ENCODE measurements at regions not wholly inside any gene's neighbourhood (a gene's known extent, or its start where the extent isn't known, plus 50 kb on each side); places are given as distances from the start of the nearest gene placed in this dataset.
A peak's percentile ranks its signal among the peaks of the same experiment; 100 is the strongest.
"Not testable (repeated sequence)": the region's sequence is repeated elsewhere in the genome, so short reads cannot be mapped to it uniquely, and the experiment has no call there.

DNA sequence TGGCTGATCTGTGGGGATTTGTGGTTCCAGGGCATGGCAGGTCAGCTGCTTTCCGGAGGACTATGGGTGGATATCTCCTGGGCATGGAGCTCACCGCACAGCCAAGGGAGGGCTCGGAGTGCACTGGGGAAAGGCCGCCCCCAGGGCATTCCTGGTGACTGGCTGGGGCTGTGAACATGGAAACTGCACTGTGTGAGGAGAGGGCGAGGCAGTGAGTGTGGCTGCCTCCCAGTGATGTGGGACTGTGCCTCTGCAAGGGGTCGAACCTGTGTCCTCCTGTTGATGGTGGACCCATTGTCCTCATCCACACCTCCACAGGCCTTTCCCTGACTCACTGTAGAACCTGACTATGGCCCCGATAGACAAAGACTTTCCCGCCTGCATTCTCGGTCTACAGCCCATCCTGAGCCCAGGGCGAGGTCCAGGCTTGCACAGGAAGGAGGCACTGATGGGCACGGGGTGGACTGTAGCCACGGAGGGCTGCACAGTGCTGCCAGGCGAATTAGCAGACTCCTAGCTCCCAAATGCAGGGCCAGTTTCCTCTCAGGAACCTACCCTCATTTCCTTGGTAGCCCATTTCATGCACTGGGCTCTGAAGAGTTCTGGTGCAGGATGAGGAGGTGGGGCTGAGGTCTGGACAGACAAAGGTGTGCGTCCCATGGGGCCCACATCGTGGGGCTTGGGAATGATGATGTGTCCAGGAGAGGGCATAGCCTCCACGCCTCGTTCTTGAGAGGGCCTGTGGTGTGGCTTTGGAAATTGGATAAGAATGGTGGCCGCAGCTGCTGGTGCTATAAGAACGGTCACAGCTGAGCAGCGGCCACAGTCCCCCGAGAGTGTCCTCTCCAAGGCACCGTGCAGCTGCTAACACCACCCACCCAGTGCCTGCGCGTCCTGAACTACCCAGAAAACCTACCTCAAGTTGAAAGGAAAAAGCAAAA lies 415.1 kb downstream of the TMEM121 start:
- no peak for DNase-seq

DNA sequence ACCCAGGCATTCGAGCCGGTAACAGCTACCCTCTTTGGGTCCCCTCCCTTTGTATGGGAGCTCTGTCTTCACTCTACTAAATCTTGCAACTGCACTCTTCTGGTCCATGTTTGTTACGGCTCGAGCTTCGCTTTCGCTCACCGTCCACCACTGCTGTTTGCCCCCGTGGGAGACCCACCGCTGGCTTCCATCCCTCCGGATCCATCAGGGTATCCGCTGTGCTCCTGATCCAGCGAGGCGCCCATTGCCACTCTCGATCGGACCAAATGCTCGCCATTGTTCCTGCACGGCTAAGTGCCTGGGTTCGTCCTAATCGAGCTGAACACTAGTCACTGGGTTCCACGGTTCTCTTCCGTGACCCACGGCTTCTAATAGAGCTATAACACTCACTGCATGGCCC lies 416.3 kb downstream of the TMEM121 start:
- not testable (repeated sequence) for DNase-seq

DNA sequence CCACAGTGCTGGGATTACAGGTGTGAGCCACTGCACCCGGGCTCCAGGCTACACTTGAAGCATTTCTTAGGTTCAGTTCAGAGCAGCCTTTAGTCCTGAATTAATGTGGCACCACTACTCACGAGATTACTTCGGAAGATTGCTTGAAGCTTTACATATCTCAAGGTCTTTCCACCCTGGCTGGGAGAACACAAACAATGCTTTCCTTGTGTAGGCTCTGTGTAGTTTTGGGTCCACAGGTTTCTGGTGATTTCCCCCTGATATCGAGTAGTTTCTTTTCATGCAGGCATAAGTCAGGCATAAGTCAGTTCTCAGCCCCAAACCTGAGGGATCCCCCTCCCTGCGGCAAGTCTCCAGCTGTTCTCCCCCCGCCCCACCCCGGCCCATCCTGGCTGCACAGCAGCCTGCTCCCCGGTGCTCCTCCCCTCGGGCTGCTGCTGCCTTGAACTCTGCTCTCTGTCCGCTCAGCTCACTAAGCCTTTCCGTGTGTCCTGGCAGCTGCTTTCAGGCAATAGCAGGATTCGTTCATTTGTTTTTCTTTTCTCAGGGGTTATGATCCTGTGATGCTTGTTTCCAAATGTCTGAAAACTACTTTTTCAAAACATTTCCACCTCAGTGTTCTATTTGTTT lies 417.7 kb downstream of the TMEM121 start:
- DNase-seq: no peak

DNA sequence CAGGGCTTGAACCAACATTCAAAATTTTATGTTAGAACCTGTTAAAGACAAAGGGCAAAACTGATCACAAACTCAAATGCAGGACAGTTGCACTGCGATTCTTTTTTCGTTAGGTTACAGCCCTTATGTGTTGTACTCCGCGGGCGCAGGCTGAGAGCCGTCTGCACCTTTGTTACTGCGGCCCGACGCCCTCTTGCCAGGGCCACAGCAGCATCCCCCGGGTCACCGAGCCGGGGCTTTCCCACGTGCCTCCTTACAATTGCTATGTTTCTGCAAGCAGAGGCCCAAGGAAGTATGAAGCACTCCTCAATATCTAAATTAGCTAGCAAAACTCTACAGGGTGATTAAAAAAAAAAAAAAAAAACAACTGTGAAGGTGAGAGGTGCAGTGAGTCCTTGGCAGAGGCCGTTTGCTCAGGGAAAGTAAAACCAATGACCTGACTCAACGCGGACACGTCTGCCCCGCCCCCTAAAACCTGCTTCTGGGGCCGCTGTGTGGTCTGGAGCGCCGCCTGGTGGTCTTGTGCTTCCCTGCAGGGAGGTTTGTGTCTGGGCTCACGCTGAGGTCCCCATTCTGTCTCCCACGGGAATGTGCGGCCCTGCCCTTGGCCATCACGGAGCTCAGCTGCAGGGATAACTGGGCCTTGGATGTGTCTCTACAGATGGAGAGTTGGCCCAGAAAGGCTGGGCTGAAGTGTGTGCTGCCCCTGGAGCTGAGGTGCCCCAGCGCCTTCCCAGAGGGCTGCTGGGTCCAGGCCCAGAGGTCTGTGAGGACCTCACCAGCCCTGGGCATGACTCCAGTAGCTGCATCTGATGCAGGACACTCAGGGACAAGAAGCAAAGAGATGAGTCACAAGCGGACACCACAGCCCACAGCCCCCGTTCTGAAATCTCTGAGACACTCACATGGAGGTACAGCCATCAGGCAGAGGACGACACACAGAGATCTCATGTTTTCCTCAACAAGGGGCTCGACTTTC lies 418.5 kb downstream of the TMEM121 start:
- DNase-seq: peak; percentile 69 to 77

DNA sequence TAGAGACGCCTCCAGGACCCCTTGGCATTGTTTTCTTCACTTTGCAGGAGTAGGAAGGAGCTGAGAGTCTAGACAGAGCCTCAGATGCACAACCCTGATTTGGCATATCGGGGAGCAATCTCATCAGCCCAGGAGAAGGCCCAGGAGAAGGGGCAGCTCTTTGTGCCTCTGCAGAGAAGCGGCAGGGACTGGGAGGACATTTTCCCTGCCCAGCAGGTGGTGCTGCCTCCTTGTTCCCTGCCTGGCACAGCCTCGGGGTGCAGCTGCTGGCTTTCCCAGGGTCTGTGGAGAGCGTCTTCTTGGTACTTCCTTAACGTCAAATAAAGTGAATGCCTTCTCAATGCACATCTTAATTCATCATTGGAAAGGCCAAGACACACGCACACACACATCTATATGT lies 419.5 kb downstream of the TMEM121 start:
- peak; percentile 12 to 25 for DNase-seq

DNA sequence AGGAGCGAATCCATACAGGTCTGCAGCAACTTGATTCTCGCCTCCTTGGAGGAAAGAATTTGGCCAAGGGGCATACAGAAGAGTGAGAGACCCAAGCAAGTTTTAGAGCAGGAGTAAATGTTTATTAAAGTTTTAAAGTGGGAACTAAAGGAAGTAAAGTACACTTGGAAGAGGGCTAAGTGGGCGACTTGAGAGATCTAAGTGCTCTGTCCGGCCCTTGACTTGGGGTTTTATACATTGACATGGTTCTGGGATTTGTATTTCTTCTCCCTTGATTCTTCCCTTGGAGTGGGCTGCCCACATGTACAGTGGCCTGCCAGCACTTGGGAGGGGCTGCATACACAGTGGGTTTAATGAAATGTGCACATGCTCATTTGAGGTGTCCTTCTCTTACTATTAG lies 421.2 kb downstream of the TMEM121 start:
- DNase-seq: no peak

DNA sequence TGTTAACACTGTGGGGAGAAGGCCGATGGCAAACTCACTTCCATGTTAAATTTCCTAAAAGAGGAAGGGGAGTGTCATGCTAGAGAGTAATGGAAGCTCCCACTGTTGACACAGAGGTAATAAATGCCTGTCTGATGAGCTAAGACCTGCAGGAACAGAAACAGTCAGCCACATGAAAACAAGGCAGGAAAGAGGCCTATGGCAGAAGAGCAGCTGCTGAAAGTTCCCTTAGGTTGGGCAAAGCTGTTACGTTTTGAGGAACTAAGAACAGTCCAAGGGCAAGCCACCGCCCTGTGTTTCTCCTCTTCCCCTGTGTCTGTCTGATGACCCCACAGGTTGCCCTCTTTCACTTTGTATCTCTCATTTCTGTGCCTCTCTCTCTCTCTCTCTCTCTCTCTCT lies 422.6 kb downstream of the TMEM121 start:
- peak; percentile 79 to 82 for DNase-seq

DNA sequence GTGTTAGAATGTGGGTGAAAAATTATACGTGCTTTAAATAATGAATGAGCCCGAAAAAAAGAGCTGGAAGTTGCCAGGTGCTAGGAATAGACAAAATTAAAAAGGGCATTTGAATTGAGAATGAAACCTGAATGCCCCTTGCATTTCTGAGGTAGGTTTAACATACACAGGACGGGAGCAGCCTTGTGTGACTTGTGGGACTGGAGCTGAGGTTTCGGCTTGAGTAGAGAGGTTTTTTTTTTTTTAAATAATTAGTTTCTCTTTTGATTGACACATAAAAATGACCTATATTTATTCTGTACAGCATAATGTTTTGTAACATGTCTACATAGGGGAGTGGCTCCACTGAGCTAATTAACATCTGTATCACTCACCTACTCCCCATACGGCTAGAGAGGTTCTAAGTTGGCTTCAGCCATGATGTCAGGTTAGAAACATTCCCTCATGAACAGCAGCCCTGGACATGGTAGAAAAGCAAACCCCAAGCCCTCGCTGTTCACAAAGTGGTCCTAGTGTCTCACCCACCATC lies 424.0 kb downstream of the TMEM121 start:
- DNase-seq: not testable (repeated sequence)

DNA sequence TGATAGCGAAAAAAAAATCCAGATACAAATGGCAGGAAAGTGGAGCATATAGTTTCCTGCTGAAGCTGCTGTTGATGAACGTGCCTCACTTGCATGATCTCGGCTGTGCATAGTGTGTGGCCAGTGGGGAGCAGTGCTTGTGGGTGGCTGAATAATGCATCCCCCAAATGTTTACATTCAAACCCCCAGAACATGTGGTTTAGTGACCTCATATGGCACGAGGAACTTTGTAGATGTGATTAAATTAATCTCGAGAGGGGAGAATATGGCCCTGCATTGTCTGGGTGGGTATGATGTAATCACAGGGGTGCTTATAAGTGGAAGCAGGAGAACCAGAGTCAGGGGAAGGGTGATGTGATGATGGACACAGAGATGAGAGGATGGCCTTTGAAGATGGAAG lies 425.0 kb downstream of the TMEM121 start:
- no peak for DNase-seq

DNA sequence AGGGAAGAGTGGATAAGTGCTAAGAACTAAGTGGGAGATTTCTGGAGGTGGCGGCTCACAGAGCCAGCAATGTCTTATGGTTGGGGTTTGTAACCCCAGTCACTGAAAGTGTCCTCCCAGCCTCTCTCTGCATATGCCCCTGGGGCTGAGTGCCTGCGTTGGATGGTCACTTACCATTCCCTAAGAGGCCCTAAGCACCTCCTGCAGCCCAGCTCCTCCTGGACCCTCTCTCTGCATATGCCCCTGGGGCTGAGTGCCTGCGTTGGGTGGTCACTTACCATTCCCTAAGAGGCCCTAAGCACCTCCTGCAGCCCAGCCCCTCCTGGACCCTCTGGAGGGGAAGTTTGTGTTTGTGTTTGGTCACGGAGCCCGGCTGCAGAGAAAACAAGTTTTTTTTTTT lies 425.8 kb downstream of the TMEM121 start:
- no peak for DNase-seq

DNA sequence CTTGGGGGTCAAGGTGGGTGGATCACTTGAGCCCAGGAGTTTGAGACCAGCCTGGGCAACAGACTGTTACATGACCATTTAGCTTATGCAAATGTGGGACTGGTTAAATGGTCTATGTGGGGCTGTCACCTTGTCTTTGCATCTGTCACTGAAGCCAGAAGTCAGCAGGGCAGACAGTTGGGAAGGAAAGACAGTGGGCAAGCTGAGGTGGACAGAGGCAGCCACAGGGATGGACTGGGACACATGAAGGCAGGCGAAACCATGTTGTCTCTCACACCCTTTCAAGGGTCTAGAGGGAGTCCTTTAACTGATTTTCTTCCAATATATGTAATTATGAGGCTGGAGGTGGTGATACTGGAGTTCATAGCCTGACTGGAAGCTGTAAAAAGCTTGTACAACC lies 426.4 kb downstream of the TMEM121 start:
- DNase-seq: no peak

DNA sequence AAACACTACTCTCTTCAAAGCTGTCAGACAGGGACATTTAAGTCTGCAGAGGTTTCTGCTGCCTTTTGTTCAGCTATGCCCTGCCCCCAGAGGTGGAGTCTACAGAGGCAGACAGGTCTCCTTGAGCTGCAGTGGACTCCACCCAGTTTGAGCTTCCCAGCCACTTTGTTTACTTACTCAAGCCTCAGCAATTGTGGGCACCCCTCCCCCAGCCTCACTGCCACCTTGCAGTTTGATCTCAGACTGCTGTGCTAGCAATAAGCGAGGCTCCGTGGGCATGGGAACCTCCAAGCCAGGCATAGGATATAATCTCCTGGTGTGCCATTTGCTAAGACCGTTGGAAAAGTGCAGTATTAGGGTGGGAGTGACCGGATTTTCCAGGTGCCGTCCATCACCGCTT lies 435.2 kb downstream of the TMEM121 start:
- DNase-seq: not testable (repeated sequence)

DNA sequence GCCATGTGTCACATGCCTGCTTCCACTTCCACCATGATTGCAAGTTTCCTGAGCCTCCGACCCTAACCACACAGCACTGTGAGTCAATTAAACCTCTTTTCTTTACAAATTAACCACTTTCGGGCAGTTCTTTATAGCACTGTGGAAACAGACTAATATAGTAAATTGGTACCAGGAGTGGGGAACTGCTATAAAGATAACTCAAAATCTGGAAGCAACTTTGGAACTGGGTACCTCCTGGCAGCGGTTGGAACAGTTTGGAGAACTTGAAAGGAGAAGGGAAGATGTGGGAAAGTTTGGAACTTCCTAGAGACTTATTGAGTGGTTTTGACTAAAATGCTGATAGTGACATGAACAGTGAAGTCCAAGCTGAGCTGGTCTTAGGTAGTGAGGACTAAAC lies 436.1 kb downstream of the TMEM121 start:
- DNase-seq: no peak

DNA sequence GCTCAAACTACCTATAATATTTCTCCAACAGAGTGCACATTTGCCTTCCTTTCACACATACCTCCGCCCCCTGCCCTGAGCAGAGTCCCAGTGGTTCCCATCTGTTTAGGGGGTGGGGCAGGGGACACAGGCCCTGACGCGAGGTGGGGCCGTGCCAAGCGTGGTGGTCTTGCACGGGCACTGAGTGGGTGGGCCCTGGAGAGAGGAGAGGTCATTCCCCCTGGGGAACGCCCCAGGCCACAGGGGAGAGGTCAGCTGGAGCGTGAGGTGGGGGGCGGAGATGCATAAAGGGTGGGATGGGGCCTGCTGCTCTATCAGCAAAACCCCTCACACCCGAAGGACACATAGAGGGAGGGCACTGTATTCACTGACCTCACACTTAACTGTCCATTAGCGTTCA lies 441.9 kb downstream of the TMEM121 start:
- no peak for DNase-seq

DNA sequence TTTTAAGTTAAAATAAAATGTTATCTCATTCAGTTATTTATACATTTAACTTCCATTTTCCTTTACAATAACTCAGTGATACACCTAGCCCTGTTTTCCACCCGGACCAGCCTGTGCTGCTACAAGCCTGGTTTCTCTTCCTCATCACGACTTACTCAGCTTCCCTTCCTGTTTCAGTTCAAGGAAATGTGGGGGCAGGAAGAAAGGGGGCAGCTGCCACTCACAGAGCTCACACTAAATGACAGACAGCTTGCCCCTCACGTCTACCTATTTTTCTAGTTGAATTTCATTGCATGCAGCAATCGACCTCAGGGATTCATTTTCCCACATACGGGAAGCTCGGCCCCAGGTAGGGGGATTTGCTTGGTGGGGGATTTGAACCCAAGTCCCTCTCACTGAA lies 442.6 kb downstream of the TMEM121 start:
- peak; percentile 47 to 70 for DNase-seq

DNA sequence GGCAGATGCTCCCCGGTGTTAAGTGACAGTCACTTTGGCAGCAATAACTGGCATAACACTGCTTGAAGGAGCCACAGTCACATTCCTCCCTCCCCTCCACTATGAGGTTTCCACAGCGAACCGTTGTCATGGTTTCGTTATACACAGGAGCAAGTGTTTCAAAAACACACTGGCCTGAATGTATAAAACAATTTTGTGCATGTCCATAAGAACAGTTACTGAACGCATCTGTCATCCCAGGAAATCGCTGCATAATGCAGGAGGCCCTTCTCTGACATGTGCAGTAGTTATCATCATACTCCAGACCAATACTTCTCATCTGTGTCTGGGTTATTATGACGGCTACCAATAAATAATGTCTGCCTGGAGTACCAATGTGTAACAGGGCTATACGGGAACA lies 444.4 kb downstream of the TMEM121 start:
- not testable (repeated sequence) for DNase-seq

DNA sequence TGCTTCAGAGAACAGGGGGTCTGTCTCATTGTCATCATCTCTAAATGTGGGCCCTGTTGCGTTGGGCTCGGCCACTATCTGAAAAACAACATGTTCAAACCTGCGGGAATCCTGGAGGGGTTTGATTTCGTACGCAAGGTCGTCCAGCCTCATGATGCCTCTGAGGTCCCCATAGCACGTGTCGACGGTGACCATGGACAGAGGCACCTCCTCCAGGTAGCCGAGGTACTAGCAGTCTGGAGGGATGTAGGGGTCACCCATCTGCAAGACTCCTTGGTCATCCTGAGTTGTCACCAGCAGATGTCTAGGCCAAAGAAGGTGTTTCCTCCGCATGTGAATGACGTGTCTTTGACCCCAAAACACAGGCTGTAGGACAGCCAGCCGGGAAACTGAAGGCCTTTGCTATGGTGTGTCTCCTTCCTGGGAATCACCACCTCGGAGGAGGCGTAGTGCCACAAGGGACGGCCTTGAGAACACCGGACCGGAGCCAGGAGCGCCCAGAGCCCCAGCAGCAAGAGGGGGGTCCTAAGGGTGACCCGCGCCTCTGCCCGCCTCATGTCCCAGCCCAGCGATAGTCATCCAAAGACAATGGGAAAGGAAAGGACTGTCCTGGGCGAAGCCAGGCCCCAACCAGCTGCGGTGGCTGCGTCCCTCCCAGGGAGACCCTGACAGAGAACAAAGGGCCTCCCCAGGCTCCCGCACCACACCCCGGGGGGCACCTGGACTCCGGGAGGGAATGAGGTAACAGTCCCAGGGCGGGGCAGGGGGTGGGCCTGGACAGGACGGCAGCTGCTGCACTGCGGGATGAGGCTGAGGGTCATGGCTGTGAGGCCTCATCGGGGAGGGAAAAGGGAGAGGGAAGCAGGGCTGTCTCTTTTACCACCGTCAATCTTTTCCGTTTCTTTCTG lies 445.5 kb downstream of the TMEM121 start:
- DNase-seq: no peak

DNA sequence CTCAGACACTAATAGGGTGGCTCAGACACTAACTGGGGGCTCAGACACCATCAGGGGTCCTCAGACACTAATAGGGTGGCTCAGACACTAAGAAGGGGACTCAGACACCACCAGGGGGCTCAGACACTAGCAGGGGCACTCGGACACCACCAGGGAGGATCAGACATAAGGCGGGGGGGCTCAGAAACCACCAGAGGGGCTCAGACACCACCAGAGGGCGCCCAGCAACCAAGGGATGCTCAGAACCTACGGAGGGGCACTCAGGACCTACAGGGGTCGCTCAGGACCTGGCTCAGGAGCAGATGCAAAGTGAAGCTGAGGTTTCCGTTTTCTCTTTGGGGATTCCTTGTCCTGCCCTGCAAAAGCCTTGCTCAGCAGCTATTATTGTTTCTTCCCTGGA lies 448.5 kb downstream of the TMEM121 start:
- DNase-seq: peak in 1 of 2 donors; percentile 4

DNA sequence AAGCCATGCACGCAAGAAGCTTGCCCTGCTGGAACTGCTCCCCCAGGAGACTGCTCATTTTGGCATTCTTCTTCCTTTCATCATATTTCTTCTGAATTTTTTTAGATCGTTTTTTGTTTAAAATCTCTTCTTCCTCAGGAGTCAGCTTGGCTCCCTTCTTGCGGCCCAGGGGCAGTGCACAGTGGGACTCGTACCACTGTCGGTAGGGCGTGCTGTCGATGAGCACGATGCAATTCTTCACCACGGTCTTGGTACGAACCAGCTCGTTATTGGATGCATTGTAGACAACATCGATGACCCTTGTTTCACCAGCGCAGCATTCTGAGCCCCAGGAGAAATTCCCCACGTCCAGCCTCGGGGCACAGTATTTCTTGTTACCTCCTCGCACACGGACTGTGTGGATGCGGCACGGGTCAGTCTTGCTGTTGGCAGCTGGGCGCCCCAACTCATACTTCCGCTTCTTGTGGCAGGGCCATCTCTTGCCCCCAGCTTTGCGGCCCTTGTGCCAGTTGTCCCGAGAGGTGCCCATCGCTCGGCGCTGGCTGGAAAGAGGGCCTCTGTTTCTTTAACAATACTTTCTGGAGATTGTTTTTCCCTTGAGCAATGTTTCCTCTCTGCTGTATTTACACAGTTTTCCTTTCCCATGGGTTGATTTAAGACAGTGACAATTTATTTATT lies 452.4 kb downstream of the TMEM121 start:
- DNase-seq: no peak

DNA sequence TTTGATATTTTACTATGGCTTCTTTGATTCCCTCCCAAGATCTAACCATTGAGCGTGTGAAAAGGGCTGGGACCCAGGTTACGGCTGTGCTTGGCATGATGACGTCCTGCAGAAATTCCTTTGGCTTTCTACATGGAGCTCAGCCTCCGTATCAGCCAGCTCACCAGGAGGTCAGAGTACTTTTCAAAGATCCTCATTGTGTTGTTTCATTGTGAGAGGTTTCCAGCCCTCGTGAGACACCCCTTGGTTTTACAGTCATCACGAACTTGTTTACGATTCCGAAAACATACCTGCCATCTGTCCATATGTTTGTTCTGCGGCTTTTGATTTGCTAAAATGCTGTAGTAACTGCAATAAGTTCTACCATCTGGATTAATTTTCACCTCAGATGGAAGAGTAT lies 453.1 kb downstream of the TMEM121 start:
- DNase-seq: no peak

DNA sequence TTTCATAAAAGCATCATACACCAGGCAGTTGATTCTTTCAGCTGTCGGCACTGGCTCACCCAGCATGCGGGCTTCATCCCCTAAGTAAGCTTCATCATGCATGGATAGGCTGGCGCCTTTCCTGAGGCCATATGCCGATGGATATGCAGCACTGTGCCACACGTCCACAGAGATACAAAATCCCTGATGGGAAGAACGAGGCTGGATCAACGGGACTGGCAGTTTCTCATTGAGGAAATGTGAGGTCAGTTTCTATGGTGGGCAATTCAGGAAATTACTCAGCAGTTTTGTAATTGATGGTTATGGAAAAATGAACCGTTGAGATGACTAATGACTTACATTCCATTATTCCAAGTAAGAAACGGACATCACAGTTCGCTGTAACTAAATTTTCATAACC lies 453.8 kb downstream of the TMEM121 start:
- DNase-seq: no peak

Data from inflammatory macrophage (primary cell).